NCI-H748 (cell line): ENCODE measurements at regions not wholly inside any gene's neighbourhood (a gene's known extent, or its start where the extent isn't known, plus 50 kb on each side); places are given as distances from the start of the nearest gene placed in this dataset.

Experiments used
- DNase-seq: peaks from one replicate; lab custom pipeline; 2025; ENCODE audit not compliant: unreplicated experiment; lab: John Stamatoyannopoulos, UW

GRCh38 chr5:5967944-5968343 lies 410.4 kb downstream of the MED10 start:
- DNase-seq = no peak

GRCh38 chr5:5967373-5967772 lies 411.0 kb downstream of the MED10 start:
- DNase-seq = no peak

GRCh38 chr5:5965132-5965531 lies 413.2 kb downstream of the MED10 start:
- no peak for DNase-seq

GRCh38 chr5:5964347-5964746 lies 414.0 kb downstream of the MED10 start:
- no peak for DNase-seq

- DNase-seq = no peak
Measured at GRCh38 chr5:5957737-5958136, 420.6 kb downstream of the MED10 start.

GRCh38 chr5:5954275-5954598 lies 424.1 kb downstream of the MED10 start:
- peak; percentile 67 for DNase-seq

- DNase-seq = peak; percentile 75
Measured at GRCh38 chr5:5953584-5954274, 424.6 kb downstream of the MED10 start.

- no peak for DNase-seq
Measured at GRCh38 chr5:5951953-5952352, 426.4 kb downstream of the MED10 start.

- DNase-seq = peak; percentile 26
Measured at GRCh38 chr5:5950658-5951057, 427.7 kb downstream of the MED10 start.

- no peak for DNase-seq
Measured at GRCh38 chr5:5941486-5941885, 436.9 kb downstream of the MED10 start.

- no peak for DNase-seq
Measured at GRCh38 chr5:5939759-5940370, 438.5 kb downstream of the MED10 start.

- DNase-seq = no peak
Measured at GRCh38 chr5:5933651-5934050, 444.7 kb downstream of the MED10 start.

GRCh38 chr5:5932824-5933223 lies 445.5 kb downstream of the MED10 start:
- no peak for DNase-seq

- DNase-seq = no peak
Measured at GRCh38 chr5:5930561-5930960, 447.8 kb downstream of the MED10 start.

- no peak for DNase-seq
Measured at GRCh38 chr5:5929291-5930020, 448.9 kb downstream of the MED10 start.

- no peak for DNase-seq
Measured at GRCh38 chr5:5925191-5925590, 453.2 kb downstream of the MED10 start.

GRCh38 chr5:5919411-5919810 lies 458.9 kb downstream of the MED10 start:
- DNase-seq = no peak

- DNase-seq = no peak
Measured at GRCh38 chr5:5906778-5907177, 471.6 kb downstream of the MED10 start.

- no peak for DNase-seq
Measured at GRCh38 chr5:5905186-5905585, 473.2 kb downstream of the MED10 start.

- DNase-seq = no peak
Measured at GRCh38 chr5:5904113-5904512, 474.2 kb downstream of the MED10 start.

- DNase-seq = no peak
Measured at GRCh38 chr5:5902678-5903646, 475.4 kb downstream of the MED10 start.
